Stimulated activated naive B cell treated with anti-CD40 and anti-IgM and Interleukin-4, amounts not matched to agents 10 μg/mL and 1 μg/mL and 100 μg/mL, for 72 hours (primary cell): ENCODE measurements at regions not wholly inside any gene's neighbourhood (a gene's known extent, or its start where the extent isn't known, plus 50 kb on each side); places are given as distances from the start of the nearest gene placed in this dataset.

ENCODE experiments used
- ATAC-seq, 2 donors: fragments of 150-1000 bp; cut with Tn5 transposase; replicated peaks; 2 replicates each; pipeline ENCODE4 v1.10.0; 2021; ENCODE audit warnings: moderate library complexity in 1 of 2
- DNase-seq: peaks from one replicate; pipeline ENCODE4 v3.0.0; 2021
- H3K27ac Mint-ChIP-seq: one replicate; pipeline ENCODE4 v1.8.0; 2022; ENCODE audit warnings: mild to moderate bottlenecking, mixed read lengths
- H3K27me3 Mint-ChIP-seq, 2 donors: one replicate each; pipeline ENCODE4 v1.8.0; 2022; ENCODE audit warnings: mixed read lengths in 2 of 2
- H3K36me3 Mint-ChIP-seq, 2 donors: one replicate each; pipeline ENCODE4 v1.8.0; 2022; ENCODE audit warnings: mixed read lengths in 2 of 2, mild to moderate bottlenecking in 1 of 2
- H3K4me1 Mint-ChIP-seq, 2 donors: one replicate each; pipeline ENCODE4 v1.8.0; 2022; ENCODE audit warnings: mixed read lengths in 2 of 2, mild to moderate bottlenecking in 1 of 2
- H3K4me3 Mint-ChIP-seq, 2 donors: one replicate each; pipeline ENCODE4 v1.8.0; 2022; ENCODE audit warnings: mild to moderate bottlenecking in 2 of 2, mixed read lengths in 2 of 2, moderate library complexity in 1 of 2
- H3K9me3 Mint-ChIP-seq, 2 donors: one replicate each; pipeline ENCODE4 v1.8.0; 2022; ENCODE audit warnings: mixed read lengths in 2 of 2, mild to moderate bottlenecking in 1 of 2

DNA sequence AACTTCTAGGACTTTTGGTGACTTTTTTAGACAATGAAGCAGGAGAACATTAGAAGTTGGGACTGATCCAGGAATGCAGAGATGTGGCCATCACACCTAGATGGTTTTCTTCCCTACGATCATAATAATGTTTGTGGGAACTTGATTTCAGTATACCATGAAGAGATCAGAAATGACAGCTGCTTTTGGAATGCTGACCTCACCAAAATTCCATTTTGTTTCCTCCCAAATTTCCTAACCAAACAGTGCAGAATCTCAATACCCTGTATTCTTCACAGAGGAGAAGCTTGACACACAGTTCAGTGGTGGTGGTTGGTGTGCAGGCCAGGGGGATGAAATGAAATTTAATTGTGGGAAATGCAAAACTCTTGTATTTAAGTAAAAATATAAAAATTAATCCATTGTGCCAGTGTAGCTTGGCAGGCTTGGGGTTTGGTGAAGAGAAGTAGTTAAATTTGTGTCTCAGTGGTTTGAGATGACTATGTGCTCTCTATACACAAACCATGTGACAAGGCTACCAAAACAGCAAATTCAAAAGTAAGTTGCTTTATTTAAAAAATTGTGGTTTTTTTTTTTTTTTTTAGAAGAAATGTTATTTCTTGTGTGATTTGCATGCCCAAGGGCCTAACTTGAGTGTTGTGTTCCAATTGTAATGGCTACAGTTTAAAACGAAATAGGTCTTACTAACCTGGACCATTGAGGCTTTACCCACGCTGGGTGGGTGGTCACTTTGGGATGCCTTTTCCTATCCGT, 252.4 kb downstream of the LPIN1 start:
- Mint-ChIP-seq H3K4me1 (peaks cover 0 to 5% of the 10 kb centered on the region in 2 donors), H3K27me3 (peaks cover 0 to 5% of the 10 kb centered on the region in 2 donors), H3K4me3 (no peak overlapping the region), H3K9me3 (peaks cover 6 to 12% of the 10 kb centered on the region in 2 donors), H3K27ac (no peak overlapping the region), H3K36me3 (peaks cover 4 to 12% of the 10 kb centered on the region in 2 donors)
- ATAC-seq (peak; percentile 58 to 59), DNase-seq (no peak)

DNA sequence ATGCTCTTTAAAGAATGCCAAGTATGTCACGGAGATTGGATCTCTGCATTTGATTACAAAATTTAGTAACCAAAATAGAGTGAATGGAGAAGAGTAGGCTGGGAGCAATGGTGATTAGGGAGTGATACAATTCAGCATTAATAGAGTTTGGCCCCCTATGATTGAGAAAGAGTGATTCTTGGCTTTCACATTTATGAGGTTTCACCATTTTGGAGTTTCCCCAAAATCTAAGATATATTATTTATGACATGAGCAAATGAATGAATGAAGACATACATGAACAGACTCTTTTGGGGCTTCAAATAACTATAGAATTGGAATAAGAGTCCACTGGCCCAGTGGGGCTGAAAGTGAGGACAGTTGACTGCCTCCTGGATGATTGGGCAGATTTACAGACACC, 255.2 kb downstream of the LPIN1 start:
- peaks cover 0 to 5% of the 10 kb centered on the region in 2 donors for H3K27me3 Mint-ChIP-seq
- H3K4me3 Mint-ChIP-seq, result no peak overlapping the region
- DNase-seq, result no peak
- H3K27ac Mint-ChIP-seq, result no peak overlapping the region
- H3K36me3 Mint-ChIP-seq, result peaks cover 2 to 5% of the 10 kb centered on the region in 2 donors
- no peak for ATAC-seq
- H3K9me3 Mint-ChIP-seq, result peaks cover 4 to 5% of the 10 kb centered on the region in 2 donors
- H3K4me1 Mint-ChIP-seq, result peaks cover 8 to 20% of the 10 kb centered on the region in 2 donors

DNA sequence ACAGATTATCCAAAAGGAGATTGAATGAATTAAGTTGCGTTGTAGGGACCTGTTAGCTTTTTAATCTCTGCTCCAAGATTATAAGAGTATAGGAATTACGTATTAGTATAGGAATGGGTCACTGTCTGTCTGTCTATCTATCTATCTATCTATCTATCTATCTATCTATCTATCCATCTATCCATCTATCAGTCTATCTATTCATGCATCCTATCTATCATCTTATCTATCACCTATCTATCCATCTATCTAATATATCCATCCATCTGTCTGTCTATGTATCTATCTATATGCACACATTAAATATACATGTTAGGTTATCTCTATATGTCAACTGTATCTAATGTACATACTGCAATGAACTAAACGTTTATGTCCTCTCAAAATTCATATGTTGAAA, 255.8 kb downstream of the LPIN1 start:
- H3K36me3 Mint-ChIP-seq, result peaks cover 2 to 5% of the 10 kb centered on the region in 2 donors
- H3K9me3 Mint-ChIP-seq, result peaks cover 4 to 5% of the 10 kb centered on the region in 2 donors
- H3K4me1 Mint-ChIP-seq, result peaks cover 9 to 24% of the 10 kb centered on the region in 2 donors
- H3K4me3 Mint-ChIP-seq, result no peak overlapping the region
- H3K27ac Mint-ChIP-seq, result no peak overlapping the region
- H3K27me3 Mint-ChIP-seq, result peaks cover 0 to 5% of the 10 kb centered on the region in 2 donors
- no peak for ATAC-seq
- no peak for DNase-seq

- Mint-ChIP-seq H3K4me3 (no peak overlapping the region), H3K9me3 (peaks cover 4 to 5% of the 10 kb centered on the region in 2 donors), H3K4me1 (peaks cover 17 to 48% of the 10 kb centered on the region in 2 donors), H3K27ac (no peak overlapping the region), H3K27me3 (peaks cover 0 to 5% of the 10 kb centered on the region in 2 donors), H3K36me3 (peaks cover 2 to 5% of the 10 kb centered on the region in 2 donors)
- ATAC-seq, result no peak
- no peak for DNase-seq
Observed at GRCh38 chr2:12004713-12005112, 258.3 kb downstream of the LPIN1 start.

DNA sequence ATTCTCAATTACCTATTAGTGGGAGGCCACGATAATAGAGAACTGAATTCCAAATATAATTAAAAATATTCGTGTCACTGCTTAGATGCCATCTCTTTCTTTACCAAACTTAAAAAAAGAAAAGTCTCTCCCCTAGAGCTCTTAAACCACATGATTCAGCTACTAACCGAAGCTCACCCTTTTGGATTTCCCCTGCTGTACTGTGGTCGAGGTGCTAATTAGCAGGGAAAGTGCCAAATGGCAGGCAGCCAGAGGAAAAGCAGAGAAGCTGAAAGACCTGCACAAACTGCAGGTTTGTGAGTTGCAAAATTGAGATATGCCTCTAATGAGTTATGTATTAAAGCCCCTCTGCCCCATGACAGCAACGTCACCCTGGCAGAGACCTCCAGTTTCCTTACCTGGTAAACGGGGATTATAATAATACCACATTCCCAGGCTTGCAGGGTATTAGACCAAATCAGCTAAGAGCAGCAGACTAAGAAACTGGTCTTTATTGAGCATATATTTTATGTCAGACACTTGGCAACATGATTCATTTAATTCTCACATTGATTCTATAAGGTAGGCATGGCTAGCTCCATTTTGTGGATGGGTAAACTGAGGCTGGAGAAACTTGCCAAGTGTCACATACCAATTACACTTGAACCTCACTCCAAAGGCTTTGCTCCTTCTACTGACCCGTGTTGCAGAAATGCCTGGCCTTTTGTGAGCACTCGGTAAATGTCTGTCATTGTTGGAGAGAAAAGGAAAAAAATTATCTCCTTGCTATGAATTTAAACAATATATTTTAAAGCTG, 259.7 kb downstream of the LPIN1 start:
- Mint-ChIP-seq H3K4me3 (no peak overlapping the region), H3K9me3 (peaks cover under 1 to 2% of the 10 kb centered on the region in 2 donors), H3K4me1 (peaks cover 21 to 62% of the 10 kb centered on the region in 2 donors), H3K36me3 (peaks cover under 1% of the 10 kb centered on the region in 2 donors), H3K27ac (no peak overlapping the region), H3K27me3 (no peaks in the 10 kb centered on the region)
- peak; percentile 71 for DNase-seq
- ATAC-seq, result peak; percentile 93 to 96

- DNase-seq, result no peak
- Mint-ChIP-seq H3K9me3 (peaks cover 0 to 2% of the 10 kb centered on the region in 2 donors), H3K27ac (no peak overlapping the region), H3K4me3 (no peak overlapping the region), H3K4me1 (peaks cover 26 to 65% of the 10 kb centered on the region in 2 donors), H3K36me3 (no peaks in the 10 kb centered on the region), H3K27me3 (peaks cover 0 to 1% of the 10 kb centered on the region in 2 donors)
- ATAC-seq, result no peak
Observed at GRCh38 chr2:12006850-12007249, 260.4 kb downstream of the LPIN1 start.

- Mint-ChIP-seq H3K4me1 (peaks cover 28 to 66% of the 10 kb centered on the region in 2 donors), H3K9me3 (peaks cover 0 to 2% of the 10 kb centered on the region in 2 donors), H3K4me3 (no peak overlapping the region), H3K27ac (no peak overlapping the region), H3K36me3 (no peaks in the 10 kb centered on the region), H3K27me3 (peaks cover 0 to 4% of the 10 kb centered on the region in 2 donors)
- no peak for ATAC-seq
- no peak for DNase-seq
Observed at GRCh38 chr2:12007282-12007681, 260.9 kb downstream of the LPIN1 start.

DNA sequence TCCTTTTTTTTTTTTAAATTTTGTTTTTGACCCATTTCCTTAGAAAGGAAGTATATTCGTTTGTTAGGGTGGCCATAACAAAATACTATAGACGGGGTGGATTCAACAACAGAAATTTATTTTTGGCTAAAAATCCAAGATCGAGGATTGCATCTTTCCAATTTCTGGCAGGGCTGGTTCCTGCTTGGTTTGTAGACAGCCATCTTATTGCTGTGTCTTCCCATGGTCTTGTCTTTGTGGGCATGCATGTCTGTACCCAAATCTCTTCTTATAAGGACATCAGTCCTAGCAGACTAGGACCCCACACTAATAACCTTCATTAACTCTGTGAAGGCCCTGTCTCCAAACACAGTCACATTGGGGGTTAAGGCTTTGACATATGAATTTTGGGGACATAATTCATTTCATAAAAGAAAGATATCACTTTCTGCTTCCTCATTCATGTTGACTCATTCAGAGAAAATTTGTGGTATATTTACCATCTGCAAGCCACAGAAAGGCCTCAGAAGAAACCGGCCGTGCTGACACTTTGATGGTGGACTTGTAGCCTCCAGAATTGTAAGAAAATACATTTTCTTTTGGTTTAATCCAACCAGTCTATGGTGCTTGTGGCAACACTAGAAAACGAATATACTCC, 262.1 kb downstream of the LPIN1 start:
- ATAC-seq (peak; percentile 72 to 79), DNase-seq (no peak)
- H3K27ac Mint-ChIP-seq, result peak overlapping the region; percentile 42
- H3K36me3 Mint-ChIP-seq, result no peaks in the 10 kb centered on the region
- H3K9me3 Mint-ChIP-seq, result no peaks in the 10 kb centered on the region
- H3K4me1 Mint-ChIP-seq, result peaks cover 31 to 73% of the 10 kb centered on the region in 2 donors
- H3K4me3 Mint-ChIP-seq, result peak overlapping the region in 1 of 2 donors; percentile 11
- H3K27me3 Mint-ChIP-seq, result peaks cover 0 to 4% of the 10 kb centered on the region in 2 donors

- Mint-ChIP-seq H3K27me3 (peaks cover 0 to 4% of the 10 kb centered on the region in 2 donors), H3K27ac (peak overlapping the region; percentile 59), H3K4me3 (peak overlapping the region in 1 of 2 donors; percentile 16), H3K36me3 (no peaks in the 10 kb centered on the region), H3K9me3 (no peaks in the 10 kb centered on the region), H3K4me1 (peaks cover 37 to 81% of the 10 kb centered on the region in 2 donors)
- ATAC-seq (no peak), DNase-seq (no peak)
Observed at GRCh38 chr2:12009323-12009905, 263.0 kb downstream of the LPIN1 start.

DNA sequence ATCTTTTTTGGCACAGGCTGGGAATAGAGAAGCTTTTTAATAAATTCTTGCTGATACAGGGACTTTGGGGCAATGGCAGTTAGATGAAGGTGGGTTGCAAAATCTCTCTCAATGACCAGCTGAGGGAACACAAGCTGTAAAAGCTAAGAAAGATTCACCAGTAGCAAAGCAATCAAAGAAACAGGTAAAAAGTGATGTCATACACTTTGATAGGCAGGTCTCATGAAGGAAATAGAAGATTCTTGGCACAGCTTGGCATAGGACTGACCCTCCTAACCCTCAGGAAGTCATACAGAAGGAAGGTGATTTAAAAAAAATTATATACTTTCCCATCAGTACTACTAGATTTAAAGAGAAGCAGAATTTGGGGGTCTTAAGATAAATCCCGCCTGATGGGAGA, 263.6 kb downstream of the LPIN1 start:
- H3K9me3 Mint-ChIP-seq, result no peaks in the 10 kb centered on the region
- H3K27me3 Mint-ChIP-seq, result peaks cover 0 to 4% of the 10 kb centered on the region in 2 donors
- peaks cover 40 to 83% of the 10 kb centered on the region in 2 donors for H3K4me1 Mint-ChIP-seq
- H3K4me3 Mint-ChIP-seq, result no peak overlapping the region
- peak overlapping the region; percentile 28 for H3K27ac Mint-ChIP-seq
- DNase-seq, result no peak
- H3K36me3 Mint-ChIP-seq, result no peaks in the 10 kb centered on the region
- ATAC-seq, result no peak

DNA sequence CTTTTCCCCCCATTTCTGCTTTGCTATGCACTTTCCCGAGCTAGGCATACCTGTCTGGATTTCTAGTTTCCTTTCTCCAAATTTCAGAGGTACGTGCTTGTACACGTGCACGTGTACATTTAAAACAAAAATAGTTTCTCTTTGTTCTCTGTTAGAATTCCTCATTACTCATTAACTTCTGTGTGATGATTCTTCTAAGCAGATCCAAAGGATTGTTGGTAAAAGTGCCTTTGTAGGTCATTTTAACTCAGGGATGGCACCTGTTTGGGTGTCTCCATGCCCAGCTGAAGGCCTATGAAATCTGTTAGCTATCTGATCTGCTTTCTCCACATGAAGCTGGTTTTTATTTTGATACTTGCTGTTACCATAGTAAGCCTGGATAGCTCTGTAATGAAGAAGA, 264.3 kb downstream of the LPIN1 start:
- ATAC-seq (no peak), DNase-seq (no peak)
- H3K36me3 Mint-ChIP-seq, result no peaks in the 10 kb centered on the region
- H3K4me1 Mint-ChIP-seq, result peaks cover 42 to 78% of the 10 kb centered on the region in 2 donors
- H3K9me3 Mint-ChIP-seq, result peaks cover 0 to 1% of the 10 kb centered on the region in 2 donors
- H3K4me3 Mint-ChIP-seq, result no peak overlapping the region
- H3K27me3 Mint-ChIP-seq, result peaks cover 0 to 4% of the 10 kb centered on the region in 2 donors
- no peak overlapping the region for H3K27ac Mint-ChIP-seq

DNA sequence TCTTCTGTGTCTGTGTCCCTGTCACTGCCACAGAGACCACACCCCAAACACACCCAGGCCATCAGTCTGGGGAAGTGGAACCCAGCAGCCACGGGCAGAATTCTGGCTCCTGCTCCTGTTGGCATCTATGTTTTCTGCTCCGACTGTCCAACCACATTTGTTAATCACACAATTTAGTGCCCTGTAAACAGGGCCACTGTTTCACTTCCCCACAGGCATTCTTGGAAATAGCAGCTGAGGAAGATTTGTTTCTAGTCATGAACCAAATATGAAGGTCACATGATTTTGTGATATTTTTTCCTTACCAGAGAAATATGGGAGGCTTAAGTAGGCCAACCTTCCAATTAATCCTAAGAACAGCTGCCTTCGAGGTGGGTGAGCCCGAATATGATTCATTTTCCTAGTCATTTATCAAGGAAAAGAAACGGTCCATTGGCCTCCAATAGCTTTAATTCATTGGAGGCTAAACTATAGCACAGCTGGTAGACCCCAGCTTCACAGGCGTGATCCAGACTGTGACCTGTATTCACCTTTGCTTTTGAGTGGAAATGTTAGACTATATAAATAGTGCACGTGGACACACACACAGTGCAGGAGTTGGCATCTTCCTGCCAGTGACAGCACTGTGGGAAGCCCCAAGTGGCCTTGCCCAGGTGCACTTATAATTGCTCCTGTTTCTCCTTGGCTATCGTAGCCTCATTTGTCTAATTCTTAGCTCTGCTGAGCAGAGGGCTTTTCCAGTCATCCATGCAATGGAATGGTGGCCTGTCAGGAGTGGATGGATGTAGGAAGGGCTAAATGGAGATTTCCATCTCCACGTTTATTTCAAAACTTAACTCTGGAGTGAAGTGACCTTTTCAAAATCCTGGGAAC, 267.9 kb downstream of the LPIN1 start:
- H3K9me3 Mint-ChIP-seq, result peaks cover 4 to 5% of the 10 kb centered on the region in 2 donors
- H3K4me3 Mint-ChIP-seq, result peak overlapping the region in 1 of 2 donors; percentile 52
- peaks cover 49 to 74% of the 10 kb centered on the region in 2 donors for H3K4me1 Mint-ChIP-seq
- ATAC-seq (peak; percentile 77 to 82), DNase-seq (no peak)
- H3K36me3 Mint-ChIP-seq, result peaks cover 0 to 8% of the 10 kb centered on the region in 2 donors
- peaks cover 0 to 4% of the 10 kb centered on the region in 2 donors for H3K27me3 Mint-ChIP-seq
- no peak overlapping the region for H3K27ac Mint-ChIP-seq

DNA sequence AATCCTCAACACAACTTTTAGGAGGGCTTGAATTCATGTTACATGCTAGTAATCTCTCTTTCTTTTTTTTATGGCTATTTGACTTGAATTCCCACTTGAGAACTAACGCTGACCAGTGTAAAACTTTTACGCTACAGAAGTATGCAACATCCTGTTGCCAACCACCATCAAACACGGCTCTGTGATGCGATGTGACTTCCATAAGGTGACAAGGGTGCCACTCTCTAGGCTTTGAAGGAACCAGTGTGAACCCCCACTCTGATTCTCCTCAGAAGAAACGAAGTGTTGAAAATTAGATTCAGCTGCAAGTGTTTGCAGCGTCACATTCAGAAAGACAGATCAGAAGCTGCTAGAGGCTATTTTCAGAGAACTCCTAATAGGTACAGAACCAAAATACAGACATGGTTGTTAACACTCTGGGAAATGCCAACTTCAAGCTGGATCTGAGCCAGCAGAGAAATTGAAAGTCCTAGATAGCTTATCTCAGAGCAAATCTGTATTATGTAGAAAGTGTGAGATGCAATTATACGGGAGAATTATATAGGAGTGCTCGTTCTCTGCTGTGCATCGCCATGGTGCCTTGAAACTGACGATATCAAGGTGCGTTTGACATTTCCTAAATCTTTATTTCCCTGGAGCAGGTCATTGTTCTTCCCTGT, 271.2 kb downstream of the LPIN1 start:
- Mint-ChIP-seq H3K9me3 (peaks cover 18 to 25% of the 10 kb centered on the region in 2 donors), H3K27me3 (no peaks in the 10 kb centered on the region), H3K27ac (no peak overlapping the region), H3K36me3 (peaks cover 16 to 32% of the 10 kb centered on the region in 2 donors), H3K4me1 (peaks cover 33 to 54% of the 10 kb centered on the region in 2 donors), H3K4me3 (no peak overlapping the region)
- ATAC-seq (no peak), DNase-seq (no peak)
